ENCODE measurements at regions not wholly inside any gene's neighbourhood (a gene's known extent, or its start where the extent isn't known, plus 50 kb on each side); places are given as distances from the start of the nearest gene placed in this dataset.
"Not testable (repeated sequence)": the region's sequence is repeated elsewhere in the genome, so short reads cannot be mapped to it uniquely, and the experiment has no call there.

DNA sequence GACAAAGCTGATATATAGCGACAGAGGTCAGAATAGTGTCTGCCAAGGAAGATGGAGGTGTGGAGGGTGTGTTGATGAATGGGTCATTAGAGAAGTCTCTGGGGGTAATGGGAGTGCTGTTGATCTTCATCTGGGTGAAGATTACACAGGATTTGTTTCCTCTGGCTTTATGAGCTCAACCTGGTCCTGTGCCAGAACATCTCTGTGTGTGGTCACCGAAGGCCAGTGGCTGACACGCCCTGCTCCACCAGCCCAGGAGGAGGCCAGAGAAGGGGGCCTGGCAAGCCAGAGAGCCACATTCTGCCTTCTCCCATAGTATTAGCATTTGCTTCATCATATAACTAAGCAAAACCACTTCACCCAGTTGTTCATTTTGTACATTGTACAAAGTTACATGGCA lies 121.1 kb downstream of the ZNF621 start:
- no peak for DNase-seq (ENCODE audit: low spot score)

DNA sequence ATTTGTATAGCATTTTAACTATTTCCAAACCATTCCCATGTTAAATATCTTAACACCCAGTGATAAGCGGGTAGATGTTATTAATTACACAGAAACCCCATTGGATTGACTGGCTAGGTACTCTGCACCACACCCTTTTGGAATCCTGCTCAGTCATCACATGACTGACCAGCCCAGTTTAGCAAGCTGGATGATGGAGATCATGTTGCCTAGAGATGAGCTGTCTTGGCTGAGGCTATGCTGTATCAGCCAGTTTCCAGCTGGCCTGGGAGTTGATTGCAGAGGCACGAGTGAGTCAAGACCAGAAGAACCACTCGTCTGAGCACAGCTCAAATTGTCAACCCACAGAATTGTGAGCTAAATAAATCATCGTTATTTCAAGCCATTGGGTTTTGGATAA lies 124.6 kb downstream of the ZNF621 start:
- DNase-seq (ENCODE audit: low spot score): no peak

DNA sequence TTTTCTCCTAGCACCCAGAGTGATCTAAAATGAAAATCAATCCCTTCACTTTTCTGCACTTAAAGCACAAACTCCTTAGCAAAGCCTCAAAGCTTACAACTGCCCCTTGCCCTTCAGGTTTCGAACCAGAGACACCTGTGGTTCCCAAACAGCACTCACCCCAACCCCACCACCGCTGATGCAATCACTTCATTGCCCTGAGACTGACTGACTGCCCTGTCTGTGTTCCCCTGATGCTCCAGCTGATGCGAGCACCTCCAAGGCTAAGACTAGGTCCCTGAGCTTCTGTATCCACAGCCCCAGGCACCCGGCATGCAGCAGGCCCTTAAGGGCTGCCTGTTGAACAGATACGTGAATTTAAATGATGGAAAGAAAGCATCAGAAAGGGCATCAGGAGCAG lies 127.3 kb downstream of the ZNF621 start:
- no peak for DNase-seq (ENCODE audit: low spot score)

DNA sequence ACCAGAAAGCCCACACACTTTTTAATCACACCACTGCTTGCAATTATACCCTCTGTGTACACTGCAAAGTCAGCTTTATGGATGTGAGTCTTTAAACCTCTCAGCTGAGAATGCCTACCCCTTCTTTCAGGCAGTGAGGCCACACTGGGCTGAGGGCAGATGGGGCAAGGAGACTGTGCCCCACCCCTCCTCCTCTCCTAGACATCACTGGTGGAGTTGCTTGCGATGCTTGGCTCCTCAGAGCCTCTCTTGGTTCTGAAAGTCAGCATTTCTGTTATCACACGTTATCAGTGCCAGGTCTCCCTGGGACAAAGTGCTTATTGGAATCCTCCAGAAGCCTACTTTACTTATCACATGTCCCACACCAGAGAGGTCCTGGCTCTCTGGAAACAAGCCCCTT lies 128.2 kb downstream of the ZNF621 start:
- DNase-seq (ENCODE audit: low spot score): no peak

DNA sequence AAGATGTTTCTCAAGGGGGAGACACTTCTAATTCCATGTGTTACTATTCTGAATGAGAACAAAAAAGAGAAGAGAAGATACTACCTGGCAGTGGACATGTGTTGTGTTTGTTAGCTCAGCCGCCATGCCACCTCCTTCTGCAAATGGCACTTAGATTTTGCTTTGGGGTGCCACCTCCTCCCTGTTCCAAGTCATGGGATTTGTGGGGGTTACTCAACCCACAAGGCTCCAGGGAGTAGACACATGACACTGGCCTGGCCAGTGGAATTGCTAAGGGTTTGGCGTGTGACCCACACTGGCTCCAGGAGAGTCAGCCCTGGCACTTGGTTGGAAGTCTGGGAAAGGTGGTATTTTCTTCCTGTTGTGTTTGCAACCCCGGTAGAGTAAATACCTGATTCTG lies 129.1 kb downstream of the ZNF621 start:
- DNase-seq (ENCODE audit: low spot score): no peak

DNA sequence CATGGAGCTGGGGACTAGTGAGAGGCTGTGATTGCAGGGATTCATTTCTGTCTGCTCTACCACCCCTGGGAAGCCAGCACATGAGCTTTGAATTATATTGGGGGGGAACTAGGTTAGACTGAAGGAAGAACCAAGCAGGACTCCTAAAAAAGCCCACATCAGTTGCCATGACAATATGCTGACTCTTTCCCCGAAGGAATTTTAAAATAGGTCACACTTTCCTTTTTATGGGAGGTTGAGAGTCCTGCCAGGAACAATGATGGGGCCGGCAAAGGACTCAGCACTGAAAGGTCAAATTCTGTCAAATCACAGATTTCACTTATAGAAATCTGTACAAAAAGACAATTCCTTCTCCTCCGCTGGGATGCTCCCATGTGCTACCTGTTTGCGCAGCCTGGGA lies 130.8 kb downstream of the ZNF621 start:
- no peak for DNase-seq (ENCODE audit: low spot score)

DNA sequence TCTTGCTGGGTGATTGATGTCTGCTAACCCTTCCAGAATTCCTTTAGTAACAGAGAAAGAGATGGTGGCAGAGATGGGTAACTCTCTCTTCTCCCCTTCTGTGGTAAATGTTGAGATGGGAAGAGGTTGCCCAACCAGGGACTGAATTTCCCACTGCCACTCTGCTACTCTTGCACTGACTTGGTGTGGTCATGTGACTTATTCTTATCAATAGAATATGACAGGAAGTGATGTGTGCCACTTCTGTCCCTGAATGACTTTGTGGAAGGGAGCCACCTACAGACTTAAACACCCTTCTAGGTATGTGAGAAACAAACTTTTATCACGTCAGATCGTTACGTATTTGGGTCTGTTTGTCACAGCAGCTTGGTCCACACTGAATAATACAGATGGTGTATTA lies 132.9 kb downstream of the ZNF621 start:
- DNase-seq (ENCODE audit: low spot score): no peak

DNA sequence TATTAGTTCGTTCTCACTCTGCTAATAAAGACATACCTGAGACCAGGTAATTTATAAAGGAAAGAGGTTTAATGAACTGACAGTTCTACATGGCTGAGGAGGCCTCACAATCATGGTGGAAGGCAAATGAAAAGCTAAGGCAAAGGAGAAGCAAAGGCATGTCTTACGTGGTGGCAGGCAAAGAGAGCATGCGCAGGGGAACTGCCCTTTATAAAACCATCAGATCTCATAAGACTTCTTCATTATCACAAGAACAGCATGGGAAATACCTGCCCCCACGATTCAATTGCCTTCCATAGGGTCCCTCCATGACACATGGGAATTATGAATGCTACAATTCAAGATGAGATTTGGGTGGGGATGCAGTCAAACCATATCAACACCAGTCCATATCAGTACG lies 133.5 kb downstream of the ZNF621 start:
- no peak for DNase-seq (ENCODE audit: low spot score)

DNA sequence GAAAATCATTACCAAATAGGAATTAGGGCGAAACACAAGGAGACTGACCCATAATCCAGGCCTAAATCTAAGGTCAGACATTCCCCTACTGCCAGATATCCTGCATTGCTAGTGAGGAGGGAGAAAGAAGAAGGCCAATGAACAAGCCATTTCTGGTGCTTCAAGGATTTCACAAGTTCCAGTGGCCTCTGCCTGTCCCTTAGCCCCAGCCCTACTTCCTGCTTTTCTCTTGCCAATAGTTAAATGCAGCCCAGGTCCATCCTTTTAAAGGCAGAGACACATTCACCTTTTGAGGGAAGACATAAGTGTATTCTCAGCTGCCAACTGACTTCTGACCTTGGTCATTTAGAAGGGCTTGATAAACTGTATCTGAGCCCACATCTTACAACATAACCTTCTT lies 135.8 kb downstream of the ZNF621 start:
- DNase-seq (ENCODE audit: low spot score): no peak

DNA sequence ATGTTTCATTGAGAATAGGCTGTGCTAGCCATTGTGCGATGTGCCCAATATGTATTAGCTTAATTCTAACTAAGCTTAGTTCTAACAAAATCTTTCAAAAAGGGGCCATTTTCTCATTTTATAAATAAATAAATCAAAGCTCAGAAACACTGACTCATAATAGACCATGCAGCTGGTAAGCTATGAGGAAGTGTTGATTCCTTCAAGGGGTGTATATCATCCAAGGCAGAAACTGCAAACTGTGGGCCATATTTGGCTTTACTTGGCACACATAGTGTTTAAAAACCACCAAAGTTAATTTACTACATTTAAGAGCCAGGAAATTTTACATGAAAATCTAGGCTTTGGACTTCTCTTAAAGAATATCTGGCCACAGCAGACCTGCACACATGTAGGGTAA lies 136.5 kb downstream of the ZNF621 start:
- no peak for DNase-seq (ENCODE audit: low spot score)

DNA sequence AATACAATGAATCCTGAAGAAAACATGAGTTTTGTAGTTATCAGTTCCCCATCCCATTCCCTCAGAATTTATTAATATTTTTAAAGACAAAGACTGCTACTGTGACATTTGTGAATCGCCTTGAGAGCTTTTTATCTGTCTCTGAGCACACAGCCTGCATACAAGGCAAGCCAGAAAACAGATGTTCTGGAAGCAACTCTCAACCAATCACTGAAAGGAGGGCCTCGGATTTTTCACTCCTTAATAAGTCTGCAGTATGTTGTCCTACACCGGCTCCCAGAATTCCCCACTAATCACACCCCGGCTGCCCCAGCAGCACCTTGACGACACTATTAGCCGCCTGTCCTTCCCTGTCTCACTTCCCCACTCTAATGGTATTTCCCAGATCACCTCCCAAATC lies 138.5 kb downstream of the ZNF621 start:
- DNase-seq (ENCODE audit: low spot score): no peak

DNA sequence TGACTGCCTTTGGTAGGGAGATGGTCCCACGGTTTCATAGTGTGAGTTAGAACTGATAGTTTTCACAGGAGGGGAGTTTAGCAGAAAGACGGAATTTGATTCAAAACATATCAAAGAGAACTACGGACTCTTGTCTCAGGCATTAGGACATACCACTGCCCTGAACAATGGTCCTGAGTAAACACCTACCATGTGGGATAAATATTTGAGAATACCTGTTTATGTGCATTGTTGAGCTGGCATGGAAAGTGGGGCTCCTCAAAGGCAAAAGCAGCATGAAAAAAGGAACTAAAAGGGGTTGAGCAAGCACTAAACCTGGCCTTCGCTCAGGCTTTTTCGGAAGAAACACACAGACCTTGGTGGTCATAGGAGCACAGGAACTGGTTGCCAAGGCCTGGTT lies 144.4 kb downstream of the ZNF621 start:
- DNase-seq (ENCODE audit: low spot score): no peak

DNA sequence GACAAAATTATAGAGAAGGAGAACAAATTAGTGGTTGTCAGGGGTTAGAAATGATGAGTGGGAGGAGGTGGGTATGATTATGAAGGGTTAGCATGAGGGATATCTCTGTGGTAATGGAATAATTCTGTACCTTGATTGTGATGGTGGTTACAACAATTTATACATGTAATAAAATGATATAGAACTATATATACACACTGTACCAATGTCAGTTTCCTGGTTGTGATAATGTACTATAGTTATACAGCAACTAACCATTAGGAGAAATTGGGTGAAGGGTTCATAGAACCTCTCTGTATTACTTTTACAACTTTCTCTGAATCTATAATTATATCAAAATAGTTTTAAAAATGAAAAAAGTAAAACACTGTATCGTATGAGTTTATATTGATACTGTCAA lies 148.1 kb downstream of the ZNF621 start:
- no peak for DNase-seq (ENCODE audit: low spot score)

DNA sequence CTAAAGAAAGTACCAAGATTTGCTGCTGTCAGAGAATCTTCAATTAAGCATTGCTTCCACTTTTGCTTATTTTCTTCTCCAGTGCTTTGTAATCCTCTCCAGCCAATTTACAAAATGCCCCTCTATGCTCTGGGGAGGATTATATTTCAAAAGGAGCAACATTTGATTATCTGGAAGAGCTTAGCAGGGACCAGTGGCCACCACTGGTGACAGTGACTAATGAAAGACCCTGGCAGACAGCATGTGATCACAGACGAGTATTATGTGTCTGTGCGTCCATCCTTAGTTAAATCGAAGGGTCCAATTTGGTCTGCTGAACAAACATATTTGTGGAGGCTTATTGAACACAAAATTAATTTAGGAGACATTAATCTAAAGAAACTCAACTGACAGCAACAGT lies 152.6 kb downstream of the ZNF621 start:
- DNase-seq (ENCODE audit: low spot score): no peak

DNA sequence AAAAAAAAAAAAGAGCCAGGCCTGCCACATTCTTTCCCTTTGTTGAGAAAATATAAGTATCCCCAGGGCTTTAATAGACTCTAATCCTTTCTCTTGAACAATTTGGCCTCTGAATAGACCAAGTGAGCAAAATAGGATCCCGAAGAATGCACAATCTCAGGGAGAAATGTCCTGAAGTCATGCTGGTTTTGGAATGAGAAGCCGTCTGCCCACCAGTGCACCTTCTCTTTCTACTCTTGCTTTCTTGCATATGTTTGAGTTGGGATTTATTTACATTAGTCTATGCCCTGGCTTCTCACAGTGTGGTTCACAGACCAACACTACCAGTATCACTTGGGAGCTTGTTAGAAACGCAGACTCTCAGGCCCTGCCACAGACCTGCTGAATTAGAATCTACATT lies 153.0 kb downstream of the ZNF621 start:
- DNase-seq (ENCODE audit: low spot score): no peak

DNA sequence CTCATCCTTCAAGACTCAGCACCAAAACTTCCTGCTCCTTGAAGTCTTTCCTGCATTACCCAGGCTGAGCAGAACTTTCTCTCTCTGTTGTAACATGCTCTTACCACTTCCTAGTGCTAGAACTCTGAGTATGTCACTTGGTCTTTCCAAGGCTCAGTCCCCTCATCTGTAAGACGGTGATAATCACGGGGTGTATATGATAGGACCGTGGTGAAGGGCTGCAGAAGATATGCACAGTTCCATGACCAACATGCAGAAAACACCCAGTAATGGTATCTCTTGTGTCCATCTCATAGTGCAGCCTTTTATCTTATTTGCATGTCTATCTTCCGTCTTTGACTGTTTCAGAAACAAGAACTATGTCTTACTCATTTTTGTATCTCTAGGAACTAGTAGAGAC lies 154.5 kb downstream of the ZNF621 start:
- DNase-seq (ENCODE audit: low spot score): no peak

DNA sequence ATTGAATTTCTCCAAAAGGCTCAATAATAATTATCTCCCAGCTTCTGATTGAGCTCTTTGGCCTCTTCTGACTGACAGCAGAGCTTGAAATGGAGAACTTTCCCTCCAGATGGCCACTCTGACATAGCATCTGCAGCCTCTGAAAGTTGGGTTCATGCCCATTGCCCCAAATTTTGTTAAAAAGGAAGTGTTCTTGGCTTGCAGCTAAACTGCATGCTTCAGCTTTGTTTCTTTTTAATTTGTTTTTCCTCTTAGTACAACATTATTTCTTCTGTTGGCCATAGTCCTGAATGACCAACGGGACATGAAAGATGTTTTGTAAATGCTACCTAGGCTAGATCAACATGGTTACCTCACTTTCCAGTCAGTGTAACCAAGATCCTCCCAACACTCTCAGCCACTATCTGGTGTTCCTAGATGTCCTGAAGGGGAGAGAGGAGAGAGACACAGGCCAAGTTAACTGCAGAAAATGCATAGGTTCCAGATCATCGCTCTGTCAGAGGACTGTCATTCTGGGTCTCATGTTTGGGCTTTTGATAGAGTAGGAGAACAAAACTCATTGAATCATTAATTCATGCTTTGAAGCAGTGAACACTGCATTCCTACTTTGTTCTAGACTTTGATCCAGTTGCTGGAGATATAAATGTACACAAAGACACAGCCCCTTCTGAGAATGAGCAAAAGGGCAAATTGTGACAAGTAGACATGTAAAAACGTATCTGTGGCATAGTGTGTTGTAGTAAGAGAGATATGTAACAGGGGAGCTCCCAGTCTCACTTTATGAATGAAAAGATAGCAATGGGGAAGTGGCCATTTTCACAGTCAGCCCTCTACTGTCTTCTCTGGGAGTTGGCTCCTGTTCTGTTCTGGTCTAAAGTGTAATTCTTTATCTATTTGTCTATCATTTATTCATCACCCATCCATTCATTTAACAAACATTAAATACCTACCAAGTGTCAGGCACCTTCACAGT lies 156.2 kb downstream of the ZNF621 start:
- DNase-seq (ENCODE audit: low spot score): no peak

DNA sequence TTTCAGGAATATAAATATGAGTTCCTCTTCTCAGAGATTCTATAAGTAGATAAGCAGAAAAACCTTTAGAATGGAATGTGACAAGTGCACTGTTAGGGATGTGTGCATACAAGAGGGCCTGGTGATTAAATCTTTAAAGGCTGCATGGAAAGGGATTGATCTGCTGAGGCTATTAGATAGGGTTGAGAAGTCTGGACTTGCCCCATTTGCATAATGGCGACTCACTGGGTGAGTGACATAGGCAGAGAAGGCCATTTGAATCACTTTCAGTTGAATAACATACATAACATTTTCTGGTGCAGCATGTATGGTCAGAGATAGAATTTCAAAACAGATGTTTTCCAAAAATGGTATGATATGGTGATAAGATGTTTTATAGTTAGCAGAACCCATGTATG lies 156.9 kb downstream of the ZNF621 start:
- DNase-seq (ENCODE audit: low spot score): no peak

DNA sequence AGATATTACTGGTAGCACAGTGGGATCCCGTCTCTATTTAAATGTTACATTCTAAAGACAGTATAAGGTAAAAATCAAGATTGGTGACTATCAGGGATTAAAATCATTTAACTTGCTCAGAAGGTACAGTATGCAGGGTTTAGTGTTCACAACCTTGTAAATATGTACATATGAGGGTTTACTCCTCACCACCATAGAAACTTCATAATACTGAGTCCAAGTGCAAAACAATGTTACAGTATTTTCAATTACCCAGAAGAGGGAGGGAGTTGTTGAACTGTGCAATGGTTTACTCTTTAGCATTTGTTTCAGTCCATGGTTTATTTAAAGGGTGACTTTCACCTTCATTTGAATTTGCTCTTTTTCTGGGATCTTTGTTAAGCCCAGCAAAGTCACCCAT lies 165.1 kb downstream of the ZNF621 start:
- DNase-seq (ENCODE audit: low spot score): no peak

DNA sequence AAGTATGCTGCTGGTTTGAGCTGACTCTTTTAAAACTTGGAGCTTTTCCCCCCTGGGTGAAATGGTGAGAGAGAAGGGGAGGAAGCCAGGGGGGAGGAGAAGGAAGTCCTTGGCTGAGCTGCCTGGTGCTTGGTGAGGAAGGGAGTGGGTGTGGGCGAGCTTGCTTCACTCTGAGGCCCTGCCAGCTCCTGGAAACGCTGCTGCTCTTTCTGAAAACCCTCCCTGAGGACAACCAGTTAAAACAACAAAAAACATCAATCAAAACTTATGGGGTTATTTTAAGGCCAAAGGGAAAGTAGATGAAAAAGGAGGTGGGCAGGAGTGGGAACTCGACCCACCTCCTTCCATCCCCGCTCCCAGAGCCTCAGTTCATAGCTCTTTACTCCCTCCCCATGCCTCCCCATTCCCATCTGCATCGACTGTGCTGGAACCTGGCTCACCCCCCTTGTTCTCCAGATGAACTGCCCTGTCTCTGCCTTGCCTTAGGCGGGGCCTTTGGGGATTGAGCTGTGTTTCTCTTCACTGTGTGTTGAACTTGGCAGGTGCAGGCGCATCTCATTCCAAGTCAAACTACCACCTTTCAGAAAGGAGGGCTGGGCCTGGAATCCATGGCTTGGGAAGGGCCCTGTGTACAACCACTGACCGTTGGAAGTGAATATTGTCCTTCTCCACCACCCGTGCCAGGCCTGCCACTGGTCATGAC lies 166.1 kb downstream of the ZNF621 start:
- no peak for DNase-seq (ENCODE audit: low spot score)

DNA sequence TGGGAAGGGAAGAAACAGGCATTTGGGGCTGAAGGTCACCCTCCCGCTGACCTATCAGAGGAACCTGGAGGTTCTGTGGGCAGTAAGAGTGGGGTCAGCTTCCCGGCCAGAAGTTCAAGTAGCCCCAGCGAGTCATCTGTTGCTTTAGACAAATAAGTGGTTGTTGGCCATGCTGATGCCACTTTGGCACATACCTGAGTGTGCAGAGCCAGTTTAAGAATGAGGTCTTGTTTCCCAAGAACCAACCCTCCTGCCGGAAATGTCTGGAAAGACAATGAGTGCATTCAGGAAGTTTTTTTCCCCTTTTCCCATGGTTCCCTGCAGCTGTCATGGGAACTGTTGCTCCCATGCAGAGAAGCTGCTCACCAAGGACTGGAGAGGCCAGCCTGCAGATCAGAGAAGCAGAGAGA lies 166.7 kb downstream of the ZNF621 start:
- no peak for DNase-seq (ENCODE audit: low spot score)

DNA sequence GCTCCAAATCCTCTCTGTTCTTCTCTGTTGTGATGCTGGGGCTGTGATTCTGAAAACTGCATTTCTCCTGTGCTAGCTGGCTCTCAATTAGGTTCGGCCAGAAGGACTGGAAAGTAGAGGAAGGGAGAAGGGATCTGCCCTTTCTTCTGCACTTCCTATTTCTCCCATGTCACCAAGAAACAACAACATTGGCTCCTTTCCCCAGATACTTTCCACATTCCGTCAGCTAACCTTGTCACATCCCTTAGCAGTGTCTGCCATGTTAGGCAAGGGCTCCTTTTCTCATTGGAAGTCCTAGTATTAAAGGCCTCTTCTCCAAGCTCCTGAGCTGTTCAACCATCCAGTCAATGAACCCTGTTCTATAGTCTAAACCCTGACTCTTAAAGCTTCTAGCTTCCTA lies 171.1 kb downstream of the ZNF621 start:
- DNase-seq (ENCODE audit: low spot score): no peak

DNA sequence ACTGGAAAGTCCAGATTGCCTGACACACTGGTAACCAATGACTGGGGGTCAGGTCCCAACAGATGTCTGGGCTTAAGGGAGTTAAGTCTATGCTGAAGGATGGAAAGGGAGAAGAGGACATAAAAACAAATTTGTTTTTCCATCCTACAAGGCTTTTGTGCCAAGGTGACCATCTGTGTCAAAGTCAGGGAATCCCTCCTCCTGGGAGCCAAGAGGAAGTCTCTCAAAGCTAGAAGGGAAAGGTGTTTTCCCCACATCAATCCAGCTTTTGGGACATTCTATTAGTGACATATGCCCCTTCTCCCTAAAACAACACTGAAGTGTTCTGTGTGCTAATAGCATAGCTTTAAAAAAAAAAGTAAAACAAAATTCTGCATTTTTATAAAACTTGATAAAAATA lies 173.9 kb downstream of the ZNF621 start:
- not testable (repeated sequence) for DNase-seq (ENCODE audit: low spot score)

All from kidney capillary endothelial cell (primary cell).